HUDEP-2 (cell line): ENCODE measurements at regions not wholly inside any gene's neighbourhood (a gene's known extent, or its start where the extent isn't known, plus 50 kb on each side); places are given as distances from the start of the nearest gene placed in this dataset.

Experiments
- DNase-seq, 76 experiments: peaks; one replicate each; lab custom pipeline; 2025; ENCODE audit not compliant: unreplicated experiment in 76 of 76; lab: John Stamatoyannopoulos, UW

DNA sequence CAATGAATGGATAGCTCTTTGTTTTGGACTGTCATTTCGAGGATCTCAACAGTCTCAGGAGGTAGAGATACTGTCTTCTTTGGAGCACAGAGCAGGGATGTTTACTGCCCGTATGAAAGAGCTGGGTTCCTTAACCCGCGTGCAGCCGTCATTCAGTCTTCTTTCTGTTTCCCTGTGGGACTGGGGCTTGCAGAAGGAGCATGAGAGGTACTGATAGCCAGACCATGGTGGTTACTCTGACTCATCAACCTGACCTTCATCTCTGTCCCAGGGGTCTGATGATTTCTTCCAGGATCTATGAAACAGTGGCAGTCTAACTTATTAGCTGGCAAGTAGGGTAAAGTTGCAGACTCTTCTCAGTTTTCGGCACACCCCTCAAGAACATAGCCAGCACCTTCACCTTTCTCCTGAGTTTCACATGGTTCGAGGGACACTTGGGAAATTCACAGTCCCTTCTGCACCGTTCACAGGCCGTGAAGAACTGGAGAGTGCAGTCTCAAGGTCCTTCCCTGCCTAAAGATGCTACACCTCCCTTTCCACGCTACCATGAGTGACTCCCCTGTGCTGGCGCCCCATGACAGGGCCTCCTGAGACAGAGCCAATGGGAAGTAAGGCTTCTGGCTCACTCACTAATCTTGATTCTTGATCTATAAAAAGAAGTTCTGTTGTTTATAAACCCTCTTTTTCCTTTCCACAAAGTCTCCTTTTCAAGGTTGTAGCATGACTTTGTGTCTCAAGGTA lies 226.2 kb downstream of the MC4R start:
- DNase-seq: peak in 9 of 76 experiments; percentile 11 to 57 (median 40)

DNA sequence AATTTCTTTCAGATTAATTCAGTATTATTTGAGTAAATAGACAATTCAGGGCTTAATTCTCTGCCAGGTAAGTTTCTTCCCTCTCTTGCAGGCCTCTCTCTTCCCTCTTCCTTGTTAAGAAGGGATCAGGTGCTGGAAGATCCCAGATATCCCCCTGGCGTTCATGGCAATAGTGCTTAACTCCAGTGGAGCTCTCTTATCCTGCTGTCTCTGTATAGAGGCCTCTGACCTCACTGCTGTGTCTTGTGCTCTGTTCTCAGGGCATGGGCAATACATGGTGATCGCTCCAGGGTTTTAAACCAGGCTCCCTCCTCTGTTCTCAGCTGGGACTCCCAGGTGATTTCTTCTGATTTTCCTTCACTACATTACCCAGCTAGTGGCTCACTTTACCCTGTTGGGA lies 226.8 kb downstream of the MC4R start:
- no peak for DNase-seq

DNA sequence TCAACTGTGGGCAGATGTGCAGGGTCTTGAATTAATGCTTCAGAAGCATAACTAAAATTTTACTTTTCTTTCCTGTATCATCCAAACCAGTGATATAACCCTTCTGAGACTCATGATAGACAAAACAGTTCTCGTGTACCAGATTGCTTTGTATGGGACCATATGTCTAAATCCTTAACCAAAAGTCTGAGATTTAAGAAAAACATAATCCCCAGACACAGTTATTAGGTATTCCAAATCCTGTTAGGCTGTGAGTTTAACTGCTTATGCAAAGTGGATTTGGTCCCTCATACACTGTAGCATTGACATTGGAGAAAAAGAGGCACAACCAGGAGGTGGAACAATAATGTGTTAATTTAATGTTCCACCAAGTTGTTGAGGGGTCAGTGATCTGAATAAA lies 235.0 kb downstream of the PMAIP1 start:
- no peak for DNase-seq

DNA sequence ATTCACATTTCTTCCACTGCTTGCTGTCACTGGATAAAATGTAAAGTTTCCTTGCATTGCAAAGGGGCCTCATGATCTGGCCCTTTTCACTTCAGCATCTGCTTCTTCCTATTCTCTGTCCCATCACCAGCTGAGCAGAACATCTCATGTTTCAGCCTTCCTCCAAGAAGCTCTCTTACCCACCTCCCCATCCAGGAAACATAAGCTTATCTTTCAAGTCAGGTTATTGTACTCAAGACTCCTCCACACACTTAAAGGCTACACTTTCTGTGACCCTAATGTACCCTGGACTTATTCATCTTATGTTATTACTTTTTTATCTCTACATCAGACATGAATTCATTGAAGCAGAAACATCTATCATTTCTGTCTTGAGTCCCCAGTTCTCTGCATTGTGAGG lies 230.5 kb downstream of the PMAIP1 start:
- no peak for DNase-seq

DNA sequence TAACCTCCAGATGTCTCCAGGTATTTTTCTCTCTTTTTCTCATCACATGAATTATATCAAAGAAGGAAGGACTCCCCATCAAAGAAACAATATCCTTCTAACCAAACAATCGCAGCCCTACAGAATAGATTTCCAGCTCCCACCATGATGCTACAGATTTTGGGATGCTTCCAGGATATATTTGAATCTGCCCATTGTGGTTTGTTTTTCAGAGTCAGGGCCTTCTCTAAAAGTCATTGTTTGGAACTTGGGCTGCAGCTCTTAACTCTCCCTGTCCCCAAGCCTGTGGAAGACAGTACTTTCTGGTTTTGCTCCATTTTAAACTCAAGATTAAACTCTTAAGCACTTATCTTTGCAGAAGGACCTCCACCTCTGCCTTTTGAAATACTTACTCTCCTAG lies 223.2 kb downstream of the PMAIP1 start:
- no peak for DNase-seq

DNA sequence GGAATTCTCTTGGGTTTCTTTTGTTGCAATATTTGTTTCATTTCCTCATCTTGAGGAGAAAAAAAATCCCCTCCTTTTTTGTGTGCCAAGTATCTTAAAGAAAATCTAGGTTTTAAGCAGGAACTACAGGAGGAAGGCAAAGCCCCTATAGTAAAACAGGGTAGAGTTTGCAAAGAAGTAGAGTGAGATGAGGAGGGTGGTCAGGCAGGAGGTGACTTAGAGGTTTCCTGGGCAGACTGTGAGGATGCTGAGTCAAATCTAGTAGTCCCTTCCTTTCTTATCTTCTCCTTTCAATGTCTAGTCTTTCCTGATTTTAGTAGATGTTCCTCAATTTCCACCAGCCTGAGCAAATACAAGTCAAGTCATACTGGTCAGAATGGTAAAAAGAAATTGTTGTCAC lies 222.5 kb downstream of the PMAIP1 start:
- DNase-seq: no peak

DNA sequence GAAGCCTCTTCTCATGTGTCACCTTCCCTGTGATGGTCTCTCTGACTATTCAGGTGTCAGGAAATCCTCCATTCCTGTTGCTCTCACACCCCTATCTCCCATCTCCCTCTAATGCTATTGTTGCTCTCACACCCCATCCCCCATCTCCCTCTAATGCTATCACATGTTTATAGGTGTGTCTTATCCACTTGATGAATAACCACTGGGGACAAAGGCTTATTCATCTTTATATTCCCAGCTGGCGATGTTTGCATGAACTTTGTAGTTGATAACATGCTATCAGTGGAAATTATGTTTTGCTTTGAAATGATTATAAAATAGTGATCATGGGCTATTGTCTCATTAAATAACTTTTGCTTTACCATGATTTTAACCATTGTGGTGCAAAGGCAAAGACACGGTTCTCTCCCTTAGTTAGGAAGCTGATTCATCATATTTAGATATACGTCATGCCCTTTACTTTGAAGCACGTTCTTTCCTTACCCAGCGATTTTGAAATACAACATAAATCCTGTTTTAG lies 220.5 kb downstream of the PMAIP1 start:
- no peak for DNase-seq

DNA sequence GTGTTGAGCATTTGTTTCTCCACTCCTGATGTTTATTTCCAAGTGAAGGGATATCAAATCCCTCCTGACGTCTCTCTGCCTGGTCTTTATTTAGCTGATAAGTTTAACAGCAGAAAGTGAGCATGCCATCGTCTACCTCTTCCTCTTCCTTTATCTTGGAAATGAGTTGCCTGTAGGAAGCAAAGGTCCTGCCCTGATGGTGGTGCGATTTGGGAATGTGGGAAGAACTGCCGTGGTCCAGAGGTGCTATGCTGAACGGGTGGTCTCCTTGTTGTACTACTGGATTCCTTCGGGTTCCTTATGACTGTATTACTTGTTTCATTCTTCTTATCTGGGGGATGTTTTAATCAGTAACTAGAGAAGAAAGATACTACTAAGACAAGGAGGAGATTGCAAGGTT lies 217.5 kb downstream of the PMAIP1 start:
- DNase-seq: no peak

DNA sequence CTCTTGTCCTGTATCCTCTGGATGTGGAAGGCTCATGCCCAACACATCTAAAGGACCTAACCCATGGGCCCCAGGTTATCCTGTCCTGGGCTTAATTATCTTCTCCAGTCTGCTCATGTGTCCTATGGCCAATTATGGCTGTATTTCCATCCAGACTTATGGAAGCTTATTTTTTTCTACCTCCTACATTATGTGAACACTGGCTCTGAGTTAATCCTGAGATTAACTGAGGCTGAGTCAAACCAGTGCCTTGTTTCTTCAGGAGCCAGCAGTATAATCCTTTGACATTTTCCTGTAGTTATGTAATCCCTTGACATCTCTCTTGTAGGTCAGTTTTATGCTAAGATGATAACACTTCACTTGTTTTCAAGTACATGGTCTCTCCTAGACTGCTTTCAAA lies 213.6 kb downstream of the PMAIP1 start:
- DNase-seq: no peak

DNA sequence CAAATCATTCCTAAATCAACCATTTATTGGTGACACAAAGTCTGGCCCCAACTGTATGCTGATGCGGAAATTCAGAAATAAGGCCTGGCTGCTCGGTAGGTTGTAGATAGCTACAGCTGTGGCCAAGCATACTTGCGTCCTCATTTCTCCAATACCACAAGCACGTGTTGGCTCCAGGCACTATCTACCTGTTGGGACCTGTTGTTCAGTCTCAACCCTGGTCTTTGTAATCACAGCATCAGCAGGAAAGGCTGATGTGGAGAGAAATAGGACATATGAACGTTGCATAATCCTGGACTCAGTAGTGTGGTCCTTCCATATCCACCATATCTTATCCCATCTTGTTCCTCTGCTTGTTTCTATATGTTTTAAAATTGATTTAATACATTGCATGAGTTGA lies 212.6 kb downstream of the PMAIP1 start:
- no peak for DNase-seq

DNA sequence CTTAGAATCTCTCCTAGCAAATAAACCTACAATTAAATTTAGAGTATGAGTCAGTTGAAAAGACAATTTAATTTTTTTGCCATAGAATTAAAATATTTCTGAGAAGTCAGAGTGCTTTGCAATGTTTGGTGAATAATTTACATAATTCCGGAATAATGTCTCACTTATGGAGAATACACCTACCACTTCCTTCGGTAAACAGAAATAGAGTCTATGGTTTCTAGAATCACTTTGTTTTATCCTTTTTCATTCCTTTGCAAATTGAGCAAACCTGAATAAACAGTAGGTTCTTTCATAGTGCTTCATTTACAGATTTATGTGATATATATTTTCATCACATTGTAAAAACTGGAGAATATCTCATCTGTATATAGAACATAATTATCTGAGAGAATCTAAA lies 211.7 kb downstream of the PMAIP1 start:
- DNase-seq: no peak

DNA sequence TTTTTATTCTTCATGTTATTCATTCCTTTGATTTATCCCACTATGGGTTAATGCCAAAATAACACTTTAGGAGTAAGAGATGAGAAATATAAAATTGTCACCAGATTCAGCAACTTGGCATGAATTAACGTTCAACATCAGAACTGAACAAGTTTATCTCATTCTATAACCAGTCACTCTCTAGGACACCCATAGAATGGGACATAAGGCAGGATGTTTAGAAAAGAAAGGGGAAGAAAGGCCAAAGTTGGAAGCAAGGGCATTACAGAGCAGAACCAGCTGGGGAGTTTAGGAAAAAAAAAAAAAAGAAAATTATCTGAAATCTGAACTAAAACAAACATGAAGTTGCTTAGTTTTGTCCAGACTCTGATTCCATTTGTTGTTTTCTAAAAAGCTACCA lies 211.0 kb downstream of the PMAIP1 start:
- no peak for DNase-seq

DNA sequence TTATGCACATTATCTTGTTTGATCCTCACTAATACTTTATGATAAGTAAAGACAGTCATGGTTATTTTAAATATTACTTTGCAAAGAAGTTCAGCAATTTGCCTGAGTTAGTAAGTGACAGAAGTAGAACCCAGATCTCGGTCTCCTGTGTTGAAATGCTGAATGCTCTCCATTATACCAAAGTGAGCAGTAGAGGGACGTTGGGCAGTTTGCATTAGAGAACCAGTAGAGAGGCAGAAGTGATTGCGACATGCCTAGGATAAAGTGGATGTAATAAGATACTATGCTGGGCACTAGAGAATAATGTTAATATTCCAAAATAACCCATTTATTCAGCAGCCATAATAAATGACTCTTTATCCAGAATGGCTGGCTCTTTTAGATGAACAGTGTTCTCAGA lies 201.0 kb downstream of the PMAIP1 start:
- no peak for DNase-seq

DNA sequence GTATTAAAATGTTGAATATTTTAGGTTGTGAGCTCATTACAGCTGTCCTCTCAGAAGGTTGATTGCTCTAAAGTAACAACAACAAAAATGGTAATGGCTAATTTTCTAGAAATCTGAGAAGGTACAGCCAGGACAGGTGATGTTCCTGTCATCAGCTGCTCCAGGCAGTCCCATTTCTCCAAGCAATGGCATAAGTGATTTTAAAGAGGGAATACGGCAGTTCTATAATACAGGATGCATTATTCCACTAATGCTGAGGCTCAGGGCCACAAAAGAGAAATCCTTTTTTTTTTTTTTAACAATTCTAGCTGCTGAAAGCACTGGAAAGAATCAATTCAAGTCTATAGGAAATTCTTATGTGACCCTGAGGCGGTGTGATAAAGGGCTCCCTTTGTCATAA lies 199.9 kb downstream of the PMAIP1 start:
- DNase-seq: no peak

DNA sequence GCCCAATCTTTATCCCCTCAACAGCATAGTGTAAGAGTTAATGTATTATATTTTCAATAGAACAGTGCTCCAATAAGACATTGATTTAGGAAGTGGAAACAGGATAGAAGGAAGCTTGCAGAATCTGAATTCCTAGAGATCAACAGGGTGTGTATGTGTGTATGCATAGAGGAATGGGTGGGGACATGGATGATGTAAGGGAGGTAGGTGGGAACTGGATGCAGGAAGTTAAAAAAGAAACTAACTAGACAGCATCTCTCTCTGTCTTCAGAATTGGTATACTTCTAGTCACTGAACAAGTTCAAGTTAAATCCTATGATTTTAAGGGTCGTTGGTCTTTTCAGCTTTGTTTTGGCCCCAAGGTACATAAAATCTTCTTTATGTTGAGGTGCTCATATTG lies 196.6 kb downstream of the PMAIP1 start:
- no peak for DNase-seq

DNA sequence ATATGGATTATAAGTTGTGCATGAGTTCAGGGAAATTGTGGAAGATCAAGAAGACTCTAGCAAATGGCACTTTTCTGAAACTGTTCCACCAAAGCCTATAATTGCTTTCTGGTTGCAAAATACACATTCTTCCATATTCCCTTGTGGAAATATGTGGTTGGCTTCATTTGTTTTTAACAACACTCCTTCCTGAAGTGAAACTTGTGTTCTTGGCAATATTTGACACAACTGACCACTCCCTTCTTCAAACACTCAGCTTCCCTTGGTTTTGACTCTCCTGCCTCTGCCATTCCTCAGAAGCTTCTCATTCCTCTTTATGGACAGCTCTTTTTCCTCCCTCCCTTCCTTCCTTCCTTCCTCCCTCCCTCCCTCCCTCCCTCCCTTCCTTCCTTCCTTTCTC lies 192.3 kb downstream of the PMAIP1 start:
- no peak for DNase-seq

DNA sequence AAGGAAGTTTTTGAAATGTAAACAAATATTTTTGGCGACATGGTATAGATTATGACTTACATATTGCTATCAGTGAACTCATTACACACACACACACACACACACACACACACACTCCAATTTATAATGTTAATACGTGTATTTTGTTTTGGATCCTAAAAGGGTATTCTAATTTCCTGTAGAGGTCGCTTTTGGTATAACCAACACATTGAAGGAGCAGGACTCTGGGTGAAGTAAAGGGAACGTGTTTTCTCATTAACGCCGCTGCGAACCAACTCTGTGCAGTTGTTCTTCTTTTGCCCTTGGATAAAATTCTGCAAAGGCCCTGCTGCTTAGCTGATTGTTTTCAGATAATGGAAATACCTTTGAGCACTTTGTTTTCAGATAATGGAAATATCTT lies 190.4 kb downstream of the PMAIP1 start:
- DNase-seq: peak in 5 of 76 experiments; percentile 0 to 36 (median 15)

DNA sequence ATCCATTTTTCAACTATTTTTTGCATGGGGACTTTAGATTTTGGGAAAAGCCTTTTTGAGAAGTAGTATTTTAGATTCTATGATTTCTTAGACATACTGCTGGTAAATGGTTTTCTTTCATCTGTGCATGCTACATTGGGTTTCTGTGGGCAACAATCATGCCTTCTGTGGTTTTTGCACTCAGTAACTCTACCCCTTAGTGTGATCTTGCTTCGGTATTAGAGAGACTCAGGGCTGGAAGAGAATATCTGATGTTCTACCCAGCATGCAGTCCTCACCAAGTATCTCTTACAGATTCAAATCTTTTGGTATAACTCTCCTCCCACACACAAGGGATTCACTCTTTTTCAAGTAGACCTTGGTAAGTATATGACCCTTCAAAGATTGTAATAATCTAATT lies 183.0 kb downstream of the PMAIP1 start:
- DNase-seq: no peak

DNA sequence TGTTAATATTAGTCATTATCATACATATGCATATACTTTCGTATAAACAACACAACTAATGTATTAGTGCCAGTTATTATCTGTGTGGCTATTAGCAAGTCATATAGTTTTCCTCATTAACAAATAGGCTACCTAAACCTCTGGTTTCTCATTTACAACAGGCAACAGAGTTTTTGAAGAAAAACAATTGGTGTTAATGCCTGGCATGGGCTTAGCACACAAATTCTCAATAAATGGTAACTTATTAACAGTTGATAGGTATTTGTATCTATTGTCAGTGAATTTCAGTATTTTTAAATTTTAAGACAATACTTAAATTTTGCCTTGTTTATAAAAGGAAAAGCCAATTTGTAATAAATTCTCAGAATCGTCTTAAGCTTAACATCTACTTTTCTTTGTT lies 182.5 kb downstream of the PMAIP1 start:
- DNase-seq: no peak

DNA sequence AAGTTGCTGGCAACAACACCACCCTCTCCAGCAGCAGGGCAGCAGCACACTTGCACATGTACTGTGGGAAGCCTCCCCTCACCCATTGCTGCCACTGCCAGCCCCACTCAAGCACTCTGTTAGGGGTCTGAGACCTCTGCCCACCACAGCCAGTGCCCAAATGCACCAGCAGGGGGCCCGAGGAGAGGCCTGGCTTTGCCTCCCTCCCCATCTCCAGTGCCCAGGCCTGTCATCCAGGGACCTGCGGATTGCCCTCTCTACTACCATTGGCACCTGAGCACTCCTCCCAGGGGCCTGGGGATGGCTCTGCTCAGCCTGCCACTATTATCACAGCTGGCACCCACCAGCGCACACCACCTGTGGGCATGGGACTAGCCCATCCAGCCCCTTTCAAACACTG lies 175.7 kb downstream of the PMAIP1 start:
- no peak for DNase-seq

DNA sequence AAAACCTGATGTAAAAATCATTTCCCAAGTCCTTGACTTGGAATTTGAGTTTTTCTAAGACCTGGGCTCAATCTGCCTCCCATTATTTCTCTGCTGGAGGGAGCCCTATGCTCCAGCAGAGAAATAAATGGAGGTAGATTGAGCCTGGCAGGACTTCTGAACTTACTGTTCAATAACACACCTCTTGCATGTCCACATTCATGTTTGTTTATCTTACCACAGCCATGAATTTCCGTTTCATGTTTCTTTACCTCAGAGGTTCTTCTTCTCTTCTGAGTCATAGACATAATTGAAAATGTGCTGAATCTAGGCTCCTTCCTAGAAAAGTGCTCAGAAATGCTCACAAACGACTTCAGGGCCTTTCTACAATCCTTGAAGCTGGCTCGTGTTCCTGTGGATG lies 170.8 kb downstream of the PMAIP1 start:
- DNase-seq: no peak

DNA sequence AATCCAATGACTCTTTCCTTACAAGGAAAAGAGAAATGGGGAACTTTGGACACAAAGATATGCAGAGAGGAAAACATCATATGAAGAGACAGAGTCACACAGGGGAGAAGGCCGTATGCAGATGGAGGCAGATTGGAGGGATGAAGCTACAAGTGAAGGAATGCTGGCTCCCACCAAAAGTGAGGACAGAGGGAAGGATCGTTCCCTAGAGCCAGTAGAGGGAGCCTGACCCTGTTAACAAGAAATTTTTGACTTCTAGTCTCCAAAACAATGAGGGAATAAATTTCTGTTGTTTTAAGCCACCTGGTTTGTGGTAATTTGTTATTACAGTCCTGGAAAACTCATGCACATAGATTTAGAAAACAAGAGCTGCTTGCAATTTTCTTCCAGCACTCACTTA lies 169.3 kb downstream of the PMAIP1 start:
- no peak for DNase-seq
